Iris pigment epithelial cell (primary cell): ENCODE measurements at regions not wholly inside any gene's neighbourhood (a gene's known extent, or its start where the extent isn't known, plus 50 kb on each side); places are given as distances from the start of the nearest gene placed in this dataset.
A peak's percentile ranks its signal among the peaks of the same experiment; 100 is the strongest.

ENCODE experiments used
- DNase-seq: peaks from one replicate; pipeline ENCODE4 v3.0.0-alpha.2; 2011; ENCODE audit warnings: low read depth

DNA sequence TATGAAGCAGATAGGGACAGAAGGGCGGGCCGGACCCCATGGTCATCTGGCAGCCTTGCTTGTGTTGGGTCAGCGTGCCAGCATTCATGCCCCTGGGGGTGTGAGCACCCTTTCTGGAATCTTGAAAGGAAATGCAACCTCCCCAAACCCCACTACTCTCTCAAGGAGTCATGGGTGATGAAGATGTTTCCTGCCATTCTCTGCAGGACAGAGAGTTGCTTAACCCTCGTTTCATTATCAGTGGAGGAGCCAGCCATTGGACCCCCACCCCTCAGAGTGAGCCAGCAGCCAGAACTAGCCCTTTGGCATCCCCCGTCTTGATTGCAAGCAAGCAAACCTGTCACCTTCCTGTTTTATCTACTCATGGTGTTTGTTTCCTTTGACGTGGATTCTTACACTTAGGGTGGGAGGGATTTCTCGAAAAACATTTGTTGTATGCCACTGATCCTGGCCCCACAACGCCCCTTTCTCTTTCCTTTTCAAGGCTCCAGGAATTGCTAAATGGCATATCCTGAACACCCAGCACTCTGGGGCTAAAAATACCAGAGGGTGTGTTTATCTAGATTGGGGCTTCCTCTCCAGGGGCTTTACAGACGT, 258.3 kb downstream of the ETS1 start:
- no peak for DNase-seq

DNA sequence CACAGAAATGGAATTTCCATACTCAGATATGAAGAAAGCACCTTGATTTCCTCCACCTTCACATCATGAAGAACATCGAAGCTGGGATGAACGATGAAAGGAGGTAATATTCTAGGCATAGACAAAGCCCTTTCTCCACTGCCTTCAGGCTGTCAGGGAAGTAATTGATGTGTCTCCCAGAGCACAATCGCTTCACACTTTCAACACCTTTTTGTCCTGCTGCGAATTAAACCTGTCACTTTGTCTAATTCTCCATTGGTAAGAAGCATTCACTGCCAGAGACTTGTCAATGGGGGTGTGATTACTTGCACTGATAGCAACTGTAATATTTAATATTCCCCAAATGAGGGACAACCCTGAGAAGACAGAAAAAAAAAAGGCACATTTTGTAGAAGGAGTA, 260.1 kb downstream of the ETS1 start:
- no peak for DNase-seq

DNA sequence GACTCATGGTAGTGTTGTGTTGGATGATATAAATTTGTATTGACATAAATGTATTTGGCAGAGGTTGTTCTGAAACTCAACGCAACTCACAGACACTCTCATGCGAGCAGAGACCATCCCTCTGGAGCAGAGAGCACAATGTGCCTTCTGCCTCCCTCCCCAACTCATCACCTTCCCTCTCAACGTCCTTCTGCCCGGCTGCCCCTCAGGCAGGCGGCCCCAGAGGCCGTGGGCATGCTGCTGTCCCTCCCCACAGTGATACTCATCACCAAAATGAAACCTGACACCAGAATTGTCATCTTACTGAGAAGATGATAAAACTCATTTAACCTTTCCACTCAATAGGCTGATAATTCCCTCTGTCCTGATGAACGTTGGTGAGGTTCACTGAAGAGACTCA, 260.6 kb downstream of the ETS1 start:
- DNase-seq: no peak

DNA sequence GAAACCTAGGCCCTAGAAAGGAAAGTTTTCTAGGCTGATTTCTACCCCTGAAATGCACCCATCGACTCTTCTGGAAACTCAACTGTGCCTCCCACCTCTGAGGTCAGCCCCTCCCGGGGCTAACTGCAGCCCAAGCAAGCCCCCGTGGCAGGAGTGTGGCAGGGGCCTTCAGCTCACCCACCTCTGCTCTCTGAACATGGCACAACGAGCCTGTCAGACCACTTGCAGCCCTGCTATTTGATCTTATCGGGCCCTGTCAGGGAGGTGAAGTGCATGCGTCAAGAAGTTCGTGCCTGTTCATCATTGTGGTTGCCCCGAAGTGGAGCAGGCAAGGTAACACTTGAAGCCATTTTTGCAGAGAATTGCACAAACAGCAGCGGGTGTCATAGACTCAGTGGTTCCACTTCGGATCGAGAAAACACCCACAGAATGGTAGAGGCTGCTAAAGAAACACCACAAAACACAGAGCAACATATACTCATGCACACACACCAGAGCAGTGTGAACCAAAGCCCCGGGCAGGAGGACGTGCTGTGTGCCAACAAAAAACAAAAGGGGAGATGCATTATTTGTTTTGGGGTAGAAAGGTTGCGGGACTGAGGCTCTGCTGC, 262.7 kb downstream of the ETS1 start:
- no peak for DNase-seq

DNA sequence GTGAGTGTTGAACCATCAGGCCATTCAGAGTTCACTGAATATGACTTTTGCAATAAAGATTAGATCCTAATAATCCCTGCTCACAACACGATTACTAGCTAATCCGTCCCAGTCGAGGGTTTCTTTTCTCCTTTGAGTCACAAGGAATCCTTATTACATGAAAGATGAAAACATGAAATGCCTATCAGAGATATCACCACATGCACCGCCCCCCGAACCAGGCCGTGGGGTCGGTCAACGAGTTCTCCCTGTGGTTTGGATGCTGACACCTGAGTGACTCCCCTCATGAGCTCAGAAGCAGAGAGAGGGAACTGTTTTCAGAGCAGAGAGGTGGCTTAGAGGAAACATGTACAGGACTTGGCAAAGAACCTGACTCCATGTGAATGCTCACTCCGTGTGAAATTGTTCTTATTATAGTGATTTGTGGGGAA, 263.3 kb downstream of the ETS1 start:
- peak; percentile 24 for DNase-seq

DNA sequence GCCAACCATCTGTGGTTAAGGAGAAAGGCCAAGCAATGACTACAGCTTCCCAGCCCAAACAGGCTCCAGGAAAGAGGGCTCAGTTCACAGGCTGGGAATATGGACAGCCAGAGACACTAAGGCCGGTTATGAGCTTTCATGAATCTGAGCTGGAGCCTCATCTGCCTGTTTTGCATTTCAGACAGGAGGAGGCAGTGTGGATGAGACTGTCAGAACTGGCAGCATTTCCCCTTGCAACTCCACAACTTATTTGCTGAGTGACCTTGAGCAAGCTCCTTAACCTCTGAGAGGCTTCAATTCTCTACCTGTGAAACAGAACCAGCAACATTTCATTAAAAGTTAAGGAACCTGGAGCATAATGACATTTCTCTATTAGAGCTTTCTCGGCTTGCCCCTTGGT, 264.0 kb downstream of the ETS1 start:
- peak; percentile 71 for DNase-seq

DNA sequence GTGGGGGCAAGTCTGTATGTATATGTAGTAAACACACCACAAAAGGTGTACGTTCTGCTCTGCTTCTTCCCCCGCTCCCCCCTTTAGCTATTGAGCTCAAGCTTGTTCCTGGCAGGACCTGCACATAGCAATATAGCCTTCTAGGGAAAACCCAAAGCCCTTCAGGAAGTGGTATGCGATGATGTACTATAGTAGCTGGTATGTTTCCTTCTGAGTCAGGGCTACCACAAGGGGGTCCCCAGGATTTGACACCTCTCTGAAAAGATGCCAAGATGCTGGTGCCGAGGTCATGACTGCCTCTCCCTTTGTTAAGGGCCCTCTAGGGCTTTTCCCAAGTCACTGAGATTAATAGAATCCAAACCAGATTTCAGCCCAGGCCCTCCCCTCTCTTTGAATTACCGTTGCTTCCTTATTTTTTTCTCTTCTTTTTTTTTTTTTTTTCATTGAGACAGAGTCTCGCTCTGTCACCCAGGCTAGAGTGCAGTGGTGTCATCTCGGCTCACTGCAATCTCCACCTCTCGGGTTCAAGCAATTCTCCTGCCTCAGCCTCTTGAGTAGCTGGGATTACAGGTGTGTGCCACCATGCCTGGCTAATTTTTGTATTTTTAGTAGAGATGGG, 268.4 kb downstream of the ETS1 start:
- DNase-seq: peak; percentile 74

DNA sequence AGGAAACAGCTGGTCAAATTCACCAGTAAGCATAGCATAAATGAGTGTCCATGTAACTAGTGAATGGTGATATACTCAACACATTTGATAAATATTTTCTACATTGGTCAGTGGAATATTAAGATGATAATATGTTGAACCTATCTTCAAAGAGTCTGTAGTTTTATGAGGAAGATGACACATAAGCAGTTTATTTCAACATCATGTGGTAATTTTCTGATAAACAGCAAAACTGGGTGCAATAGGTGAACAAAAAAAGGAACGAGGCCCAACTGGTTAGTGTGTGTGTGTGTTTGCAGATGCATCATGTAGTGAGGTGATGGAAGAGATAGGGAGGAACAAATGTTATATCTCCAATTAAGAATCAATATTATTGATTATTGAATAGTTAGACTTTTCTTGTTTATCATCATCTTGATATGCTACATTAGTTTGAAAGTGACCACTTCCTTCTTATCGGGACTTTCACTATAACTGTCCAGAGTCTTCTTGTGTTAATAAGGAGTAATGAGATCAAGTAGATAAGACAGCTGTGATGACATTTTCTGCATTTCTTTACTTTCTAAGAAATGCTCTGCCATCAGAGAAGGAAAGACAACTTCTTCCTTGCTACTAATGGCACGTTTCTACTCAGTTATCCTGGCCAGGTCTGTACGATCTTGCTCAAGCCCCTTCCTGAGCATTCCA, 270.7 kb downstream of the ETS1 start:
- peak; percentile 44 for DNase-seq

DNA sequence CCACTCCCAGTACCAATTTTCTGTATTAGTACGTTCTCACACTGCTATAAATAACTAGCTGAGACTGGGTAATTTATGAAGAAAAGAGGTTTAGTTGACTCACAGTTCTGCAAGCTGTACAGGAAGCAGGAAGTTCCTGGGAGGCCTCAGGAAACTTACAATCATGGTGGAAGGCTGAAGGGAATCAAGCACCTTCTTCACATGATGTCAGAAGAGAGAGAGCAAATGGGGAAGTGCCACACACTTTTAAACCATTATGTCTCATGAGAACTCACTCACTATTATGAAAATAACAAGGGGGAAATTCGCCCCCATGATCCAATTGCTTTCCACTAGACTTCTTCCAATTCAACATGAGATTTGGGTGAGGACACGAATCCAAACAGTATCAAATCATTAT, 271.4 kb downstream of the ETS1 start:
- DNase-seq: no peak

DNA sequence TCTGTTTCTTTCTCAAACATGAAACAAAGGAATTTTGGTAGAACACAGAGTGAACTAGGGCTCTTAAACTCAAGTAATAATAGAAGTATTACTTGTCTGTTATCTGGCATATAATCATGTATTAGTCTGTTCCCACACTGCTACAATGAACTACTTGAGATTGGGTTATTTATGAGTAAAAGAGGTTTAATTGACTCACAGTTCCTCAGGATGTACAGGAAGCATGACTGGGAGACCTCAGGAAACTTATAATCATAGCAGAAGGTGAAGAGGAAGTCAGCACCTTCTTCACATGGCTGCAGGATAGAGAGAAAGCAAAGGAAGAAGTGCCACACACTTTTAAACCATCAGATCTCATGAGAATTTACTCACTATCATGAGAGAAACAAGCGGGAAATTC, 273.4 kb downstream of the ETS1 start:
- DNase-seq: no peak

DNA sequence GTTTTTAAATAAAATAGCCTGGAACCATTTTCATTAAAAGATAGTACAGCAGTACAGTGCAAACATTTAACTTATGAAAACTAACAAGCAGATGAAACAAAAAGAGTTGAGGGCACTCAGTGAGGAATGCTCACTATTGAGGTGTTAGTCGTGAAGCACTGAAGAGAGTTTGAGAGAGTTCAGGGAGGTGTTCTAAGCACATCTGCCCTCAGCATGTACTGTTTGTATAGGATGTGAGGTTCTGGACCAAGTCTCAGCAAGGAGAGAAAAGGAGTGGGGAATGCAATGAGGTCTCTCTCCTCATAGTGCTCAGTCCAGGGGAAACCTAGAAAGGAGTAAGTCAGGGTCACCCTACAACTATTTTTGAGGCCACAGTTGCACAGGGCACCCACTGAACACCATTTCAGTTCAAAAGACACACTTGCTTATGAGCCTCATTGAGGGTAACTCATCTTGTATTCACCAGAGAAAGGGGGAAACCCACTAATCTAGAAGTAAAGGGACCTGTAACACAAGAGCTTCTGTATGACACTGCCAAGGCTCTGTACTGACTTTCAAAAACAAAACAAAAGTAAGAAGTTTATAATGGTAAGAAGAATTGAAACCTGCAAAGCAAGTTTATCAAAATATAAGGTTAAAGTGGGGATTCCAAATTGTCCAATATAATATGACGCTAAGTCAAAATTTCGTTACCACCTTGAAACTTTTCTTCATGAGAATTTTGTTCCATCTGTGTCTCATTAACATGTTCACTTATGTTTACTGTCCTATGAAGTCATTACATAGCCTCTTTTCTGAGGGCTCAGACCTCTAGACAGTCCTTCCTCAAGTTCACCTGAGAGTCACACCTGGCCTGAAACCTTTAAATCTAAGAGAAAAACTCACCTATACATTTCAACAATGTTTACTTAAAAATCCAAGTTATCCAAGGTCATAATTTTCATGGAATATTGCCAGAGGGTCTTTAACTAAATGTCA, 275.3 kb downstream of the ETS1 start:
- DNase-seq: no peak

DNA sequence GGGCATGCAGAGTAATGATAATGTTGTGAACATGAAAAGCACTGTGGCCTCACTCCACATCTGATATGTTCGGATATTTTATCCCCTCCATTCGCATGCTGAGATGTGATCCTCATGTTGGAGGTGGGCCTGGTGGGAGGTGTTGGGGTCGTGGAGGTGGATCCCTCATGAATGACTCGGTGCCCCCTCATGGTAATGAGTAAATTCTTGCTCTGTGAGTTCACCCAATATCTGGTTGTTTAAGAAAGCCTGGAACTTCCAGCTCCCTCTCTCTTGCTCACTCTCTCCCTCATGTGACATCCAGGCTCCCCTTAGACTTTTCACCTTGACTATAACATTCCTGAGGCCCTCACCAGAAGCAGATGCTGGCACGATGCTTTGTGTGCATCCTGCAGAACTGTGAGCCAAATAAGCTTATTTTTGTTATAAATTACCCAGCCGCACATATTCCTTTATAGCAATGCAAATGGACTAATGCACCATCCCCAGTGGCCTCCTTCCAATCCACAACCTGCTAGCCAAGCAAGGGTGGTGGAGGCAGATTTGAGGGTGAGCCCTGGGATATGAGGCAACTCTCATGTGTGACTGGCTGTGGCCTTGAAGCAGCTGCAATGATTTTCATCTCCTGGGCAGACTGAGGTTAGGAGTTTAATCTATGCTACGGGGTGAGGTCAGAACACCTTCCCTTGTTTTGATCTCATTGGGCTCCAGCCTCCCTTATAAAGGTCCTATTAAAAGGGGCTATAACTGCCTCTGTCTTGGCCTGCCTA, 276.5 kb downstream of the ETS1 start:
- peak; percentile 39 for DNase-seq

DNA sequence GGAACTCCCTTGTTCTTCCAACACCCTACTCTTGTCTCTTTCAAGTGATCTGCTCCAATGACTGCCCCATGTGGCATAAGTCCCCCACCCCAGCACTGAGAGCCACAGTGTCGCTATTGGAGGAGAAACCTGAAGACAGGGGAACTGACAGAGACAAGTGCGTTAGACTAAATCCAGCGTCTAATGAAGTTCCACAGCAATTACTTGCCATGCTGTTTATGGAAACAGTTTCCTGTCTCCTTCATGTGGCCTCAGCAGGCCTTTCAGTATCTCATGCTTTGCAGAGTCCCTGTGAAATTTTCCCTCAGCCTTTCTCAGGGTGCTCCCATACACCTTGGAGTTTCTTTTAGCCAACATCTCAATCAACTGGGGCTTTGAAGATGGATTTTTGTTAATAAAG, 277.4 kb downstream of the ETS1 start:
- no peak for DNase-seq

DNA sequence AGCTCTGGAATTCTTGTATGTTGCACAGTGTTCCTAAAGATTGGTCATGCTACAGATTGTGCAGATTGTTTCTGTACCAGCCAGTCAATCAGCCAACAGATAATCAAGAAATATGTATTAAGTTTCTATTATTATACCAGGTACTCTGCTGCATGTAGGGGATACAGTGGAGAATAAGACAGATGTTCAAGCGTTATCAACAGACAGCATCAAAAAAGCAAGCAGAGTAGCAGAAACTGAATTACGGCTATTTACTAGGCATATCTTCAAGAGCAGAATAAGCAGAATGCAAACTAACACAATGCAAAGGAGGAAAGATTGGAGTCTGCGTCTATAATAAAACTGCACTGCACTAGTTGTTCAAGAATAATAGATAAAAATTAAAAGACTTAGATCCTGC, 278.6 kb downstream of the ETS1 start:
- no peak for DNase-seq

DNA sequence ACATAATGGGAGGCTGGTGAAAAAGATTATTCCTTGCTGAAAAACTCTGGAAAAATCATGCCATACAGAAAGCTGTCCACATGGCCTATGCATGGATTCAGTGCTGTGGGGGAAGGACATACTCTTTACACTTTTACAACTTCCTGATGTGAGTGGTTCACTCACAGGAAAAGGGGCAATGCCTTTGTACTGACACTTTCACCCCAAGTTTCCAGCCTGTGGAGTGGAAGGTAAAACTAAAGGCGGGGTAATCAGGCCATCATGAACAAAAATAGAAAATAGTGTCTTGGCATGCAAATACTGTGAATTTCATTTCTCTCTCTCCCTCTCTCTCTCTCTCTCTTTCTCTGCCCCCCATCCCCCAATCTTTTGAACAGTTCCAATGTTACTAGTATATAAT, 281.8 kb downstream of the ETS1 start:
- DNase-seq: no peak

DNA sequence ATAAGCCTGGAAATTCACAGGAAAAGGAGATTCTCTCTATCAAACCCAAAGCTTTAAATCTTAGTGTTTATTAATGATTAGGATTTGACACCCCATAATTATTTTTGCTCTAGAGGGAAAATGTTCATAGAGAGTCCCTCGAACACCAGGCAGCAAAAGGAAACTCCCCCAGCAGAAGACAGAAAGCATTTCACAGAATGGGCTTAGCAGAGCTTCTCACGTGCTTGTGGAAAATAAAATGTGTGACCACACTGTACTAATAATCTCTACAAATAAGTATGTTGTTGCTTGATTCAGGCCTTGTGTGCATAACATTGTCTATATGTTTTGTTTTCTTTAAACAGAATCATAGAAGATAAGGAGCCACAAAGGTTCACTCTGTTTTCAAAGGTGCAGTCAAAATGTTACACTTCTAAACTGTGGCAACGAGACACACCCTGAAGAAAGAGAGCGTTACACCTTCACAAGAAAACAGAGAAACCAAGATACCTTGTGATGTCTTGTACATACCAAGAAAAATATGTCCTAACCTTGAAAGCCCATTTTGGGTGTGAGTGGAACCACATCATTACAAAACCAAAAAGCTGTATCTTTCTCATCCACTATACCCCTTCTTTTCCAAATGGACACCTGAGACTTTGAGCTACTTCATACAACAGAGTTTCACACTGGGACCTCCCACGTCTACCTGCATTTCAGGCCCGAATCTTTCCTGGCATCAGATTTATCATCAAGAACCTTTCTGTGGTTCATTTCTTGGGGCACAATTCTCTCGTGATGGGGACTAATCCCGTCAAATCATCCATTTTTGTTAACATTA, 282.5 kb downstream of the ETS1 start:
- DNase-seq: no peak

DNA sequence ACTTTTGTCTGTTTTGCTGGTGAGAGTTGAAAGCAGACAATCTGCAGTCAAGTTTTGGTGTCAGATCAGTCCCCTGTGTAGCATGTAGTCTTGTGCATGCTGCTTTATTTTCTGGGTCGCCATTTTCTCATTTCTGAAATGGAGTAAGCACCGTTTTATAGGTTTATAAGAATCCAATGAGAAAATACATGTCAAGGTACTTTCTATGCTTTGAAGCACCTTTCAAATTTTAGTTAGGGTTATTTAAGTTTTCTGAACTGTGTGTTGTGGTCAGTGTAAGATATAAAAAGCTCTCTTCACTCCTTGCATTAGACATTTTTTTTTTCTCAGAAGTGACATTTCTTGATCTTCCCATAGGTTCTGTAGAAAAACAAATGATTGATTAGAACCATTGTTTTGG, 283.2 kb downstream of the ETS1 start:
- DNase-seq: no peak

DNA sequence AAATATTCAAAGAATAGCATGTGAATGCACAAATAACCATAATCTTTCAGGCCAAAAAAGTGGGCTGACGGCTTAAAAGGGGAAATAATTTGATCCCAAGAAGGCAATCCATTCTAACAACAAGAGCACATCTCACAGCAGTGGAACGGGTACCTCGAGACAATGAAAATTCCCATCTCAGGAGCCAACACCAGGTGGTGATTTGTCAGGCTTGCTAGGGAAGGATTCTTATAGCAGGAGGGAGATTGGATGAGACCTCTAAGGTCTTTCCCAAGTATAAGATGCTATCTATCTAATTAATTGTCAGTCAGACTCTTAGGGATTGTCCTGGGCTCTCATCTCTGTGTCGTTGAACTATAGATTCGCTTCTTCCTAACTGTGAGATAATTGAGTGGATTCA, 284.0 kb downstream of the ETS1 start:
- DNase-seq: no peak

DNA sequence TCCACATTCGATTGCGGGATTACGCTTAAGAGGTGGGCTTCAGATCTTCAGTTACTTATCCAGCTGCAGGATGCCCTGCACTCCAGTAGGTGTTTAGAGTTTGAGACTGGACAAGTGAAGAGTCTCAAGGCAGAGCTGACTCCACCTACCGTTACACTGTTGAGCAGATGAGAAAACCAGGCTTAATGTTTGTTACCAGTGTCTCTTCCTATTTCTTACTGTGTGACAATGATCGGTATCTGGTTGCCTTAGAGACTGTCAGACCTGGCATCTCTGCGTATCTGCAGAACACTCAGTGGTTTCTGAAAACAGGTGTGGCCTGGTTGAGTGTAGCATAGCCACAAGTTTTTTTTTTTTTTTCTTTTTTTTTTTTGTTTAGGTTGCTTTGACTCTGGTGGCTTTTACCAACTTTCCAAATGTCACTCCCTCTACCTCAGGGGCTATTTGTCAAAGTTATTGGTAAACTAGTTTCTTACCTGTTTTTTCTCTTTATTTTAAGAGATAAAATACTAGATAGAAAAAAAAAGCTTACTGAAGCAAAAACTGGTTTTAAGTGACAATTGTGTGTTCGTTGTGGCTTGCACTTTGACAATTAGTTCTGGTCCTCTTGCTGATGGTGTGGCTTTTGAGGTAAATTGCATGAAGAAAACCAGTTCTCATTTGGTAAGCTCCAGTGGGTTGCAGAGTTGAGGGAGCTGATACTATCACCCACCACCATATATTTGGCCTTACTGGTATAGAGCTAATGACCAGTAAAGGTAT, 284.8 kb downstream of the ETS1 start:
- DNase-seq: no peak

DNA sequence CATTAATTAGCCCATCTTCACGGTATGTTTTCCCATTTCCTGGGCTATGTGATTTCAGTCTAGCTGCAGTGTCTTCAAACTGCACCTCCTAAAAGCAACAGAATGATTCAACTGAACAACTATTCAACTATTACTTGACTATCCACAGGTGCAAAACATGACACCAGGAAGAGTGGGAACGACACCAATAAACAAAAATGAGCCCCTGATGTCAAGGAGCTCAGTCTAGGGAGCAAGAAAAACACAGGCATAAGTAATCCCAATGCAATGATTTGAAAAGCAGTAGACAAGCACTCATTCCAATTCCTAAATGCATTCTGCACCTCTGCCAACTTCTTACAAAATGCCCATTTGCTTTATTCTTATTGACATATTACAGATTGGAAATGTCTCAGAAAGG, 285.6 kb downstream of the ETS1 start:
- DNase-seq: no peak
